ENCODE measurements at regions not wholly inside any gene's neighbourhood (a gene's known extent, or its start where the extent isn't known, plus 50 kb on each side); places are given as distances from the start of the nearest gene placed in this dataset.

- no peak for ATAC-seq
- TF ChIP-seq PATZ1 (CRISPR knock-in tag; IDR thresholded peaks at IDR 0.05; ENCODE audit: borderline replicate concordance) (no peak), POU6F1 (CRISPR knock-in tag; IDR thresholded peaks at IDR 0.05; ENCODE audit: borderline replicate concordance, low read depth) (no peak), GLIS3 (CRISPR knock-in tag; IDR thresholded peaks at IDR 0.05) (no peak), ZNF70 (CRISPR knock-in tag; IDR thresholded peaks at IDR 0.05) (no peak), TSHZ2 (CRISPR knock-in tag; IDR thresholded peaks at IDR 0.05) (no peak), ARNTL (CRISPR knock-in tag; IDR thresholded peaks at IDR 0.05; ENCODE audit: borderline replicate concordance, low read depth) (no peak), ZNF8 (CRISPR knock-in tag; IDR thresholded peaks at IDR 0.05) (no peak), ISL1 (CRISPR knock-in tag; IDR thresholded peaks at IDR 0.05) (no peak), TCF4 (CRISPR knock-in tag; IDR thresholded peaks at IDR 0.05; ENCODE audit: borderline replicate concordance) (no peak), SNAI2 (CRISPR knock-in tag; IDR thresholded peaks at IDR 0.05) (no peak), OSR1 (CRISPR knock-in tag; IDR thresholded peaks at IDR 0.05) (no peak), PPARA (CRISPR knock-in tag; IDR thresholded peaks at IDR 0.05; ENCODE audit: borderline replicate concordance) (no peak), TOX (CRISPR knock-in tag; IDR thresholded peaks at IDR 0.05; ENCODE audit: borderline replicate concordance) (no peak)
These were observed 372.2 kb downstream of the METTL4 start for GRCh38 chr18:2199060-2199459.

- TF ChIP-seq ZNF8 (CRISPR knock-in tag; IDR thresholded peaks at IDR 0.05) (no peak), PPARA (CRISPR knock-in tag; IDR thresholded peaks at IDR 0.05; ENCODE audit: borderline replicate concordance) (no peak), CSRNP3 (CRISPR knock-in tag; IDR thresholded peaks at IDR 0.05) (no peak), POU6F1 (CRISPR knock-in tag; IDR thresholded peaks at IDR 0.05; ENCODE audit: borderline replicate concordance, low read depth) (no peak), ARNTL (CRISPR knock-in tag; IDR thresholded peaks at IDR 0.05; ENCODE audit: borderline replicate concordance, low read depth) (no peak), TCF4 (CRISPR knock-in tag; IDR thresholded peaks at IDR 0.05; ENCODE audit: borderline replicate concordance) (no peak), CSDC2 (CRISPR knock-in tag; IDR thresholded peaks at IDR 0.05) (no peak), ZFP30 (CRISPR knock-in tag; IDR thresholded peaks at IDR 0.05) (no peak), GLIS3 (CRISPR knock-in tag; IDR thresholded peaks at IDR 0.05) (no peak), TOX (CRISPR knock-in tag; IDR thresholded peaks at IDR 0.05; ENCODE audit: borderline replicate concordance) (no peak), BACH2 (CRISPR knock-in tag; IDR thresholded peaks at IDR 0.05; ENCODE audit: borderline replicate concordance) (no peak), OSR1 (CRISPR knock-in tag; IDR thresholded peaks at IDR 0.05) (no peak), PATZ1 (CRISPR knock-in tag; IDR thresholded peaks at IDR 0.05; ENCODE audit: borderline replicate concordance) (no peak)
- ATAC-seq, result no peak
These were observed 370.2 kb downstream of the METTL4 start for GRCh38 chr18:2201036-2201600.

Measured in SK-N-SH treated with all-trans-retinoic acid at 6 μM for 48 hours (cell line).